ENCODE measurements at regions not wholly inside any gene's neighbourhood (a gene's known extent, or its start where the extent isn't known, plus 50 kb on each side); places are given as distances from the start of the nearest gene placed in this dataset.

DNA sequence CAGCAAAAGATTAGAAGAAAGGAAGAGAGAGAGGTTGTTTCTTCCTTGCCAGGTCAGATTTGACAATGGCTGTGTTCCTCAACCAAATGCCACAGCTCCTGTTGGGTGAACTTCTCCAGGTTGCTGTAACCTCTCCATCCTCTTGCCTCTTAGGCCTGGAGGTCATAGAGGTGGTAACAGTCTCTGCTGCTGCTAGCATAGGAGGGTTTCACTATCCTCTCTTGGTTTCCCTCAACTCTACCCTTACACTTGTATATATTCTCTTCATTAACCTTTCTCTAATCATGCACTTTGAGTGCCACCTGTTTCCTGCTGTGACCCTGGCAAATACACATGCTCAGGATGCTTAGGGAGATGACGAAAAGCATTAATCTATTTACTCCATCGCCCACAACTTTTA is 67.7 kb upstream of the HIF1A start:
- DNase-seq: no peak

GRCh38 chr14:61628016-61628725 is 67.1 kb upstream of the HIF1A start:
- DNase-seq: no peak

DNA sequence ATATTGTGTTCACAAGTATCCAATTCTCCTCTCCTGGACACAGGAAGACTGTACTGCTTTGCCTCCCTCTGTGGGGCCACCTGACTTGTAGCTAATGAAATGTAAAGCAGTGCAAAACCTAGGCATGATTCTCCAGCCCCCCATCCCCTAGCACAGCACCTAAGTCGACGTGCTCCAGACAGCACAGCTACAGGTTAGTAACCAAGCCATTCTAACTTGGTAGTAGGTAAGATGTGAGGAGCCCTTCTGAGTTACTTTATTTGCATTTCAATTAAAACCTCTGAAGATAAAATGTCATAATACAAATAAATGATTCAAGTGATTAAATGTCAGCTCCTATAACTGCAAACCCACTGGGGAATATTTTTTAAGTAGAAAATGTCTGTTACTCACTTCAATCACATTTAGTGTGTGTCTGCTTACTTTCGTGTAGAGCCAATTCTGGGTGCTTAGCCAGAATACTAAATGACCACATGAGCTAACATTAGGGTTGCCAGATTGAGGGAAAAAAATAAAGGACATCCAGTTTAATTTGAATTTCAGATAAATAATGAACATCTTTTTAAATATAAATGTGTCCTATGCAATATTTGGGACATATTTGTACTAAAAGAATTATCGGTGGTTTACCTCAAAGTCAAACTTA is 64.8 kb upstream of the HIF1A start:
- DNase-seq: no peak

- DNase-seq: no peak
These were observed 64.1 kb upstream of the HIF1A start for GRCh38 chr14:61631045-61631687.

DNA sequence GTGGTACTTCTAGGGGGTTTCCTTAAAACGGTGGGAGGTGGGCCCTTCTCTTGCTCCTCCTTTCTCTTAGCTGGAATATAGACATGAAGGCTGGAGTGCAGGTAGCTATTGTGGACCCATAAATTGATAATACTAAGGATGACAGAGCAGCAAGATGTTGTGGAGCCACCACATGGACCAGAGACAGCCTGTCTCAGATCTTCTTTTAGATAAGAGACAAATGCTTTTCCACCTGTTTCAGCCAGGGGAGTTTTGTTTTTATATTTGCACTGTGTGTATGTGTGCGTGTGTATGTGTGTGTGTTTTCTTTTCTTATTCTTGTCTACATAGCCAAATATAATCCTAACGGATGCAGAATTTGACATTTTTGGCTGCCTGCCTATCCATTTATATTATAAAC is 62.9 kb upstream of the HIF1A start:
- DNase-seq: no peak

DNA sequence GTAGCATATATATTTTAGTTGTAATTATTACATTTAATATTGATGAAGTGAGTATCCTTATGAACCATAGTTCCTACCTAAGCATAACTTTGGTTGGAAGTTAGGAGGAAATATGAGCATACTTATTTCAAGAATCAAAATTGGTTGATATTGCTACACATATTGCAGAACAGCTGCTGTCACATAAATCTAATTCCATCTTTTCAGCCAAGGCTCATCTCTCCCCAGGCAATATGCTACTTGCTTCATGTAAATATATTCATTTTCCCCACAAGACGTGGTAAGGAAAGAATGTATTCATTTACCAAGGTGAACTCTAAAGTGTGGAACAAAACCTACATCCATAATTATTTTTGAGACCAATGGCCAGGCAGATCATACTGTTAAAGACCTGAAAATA is 62.5 kb upstream of the HIF1A start:
- no peak for DNase-seq

DNA sequence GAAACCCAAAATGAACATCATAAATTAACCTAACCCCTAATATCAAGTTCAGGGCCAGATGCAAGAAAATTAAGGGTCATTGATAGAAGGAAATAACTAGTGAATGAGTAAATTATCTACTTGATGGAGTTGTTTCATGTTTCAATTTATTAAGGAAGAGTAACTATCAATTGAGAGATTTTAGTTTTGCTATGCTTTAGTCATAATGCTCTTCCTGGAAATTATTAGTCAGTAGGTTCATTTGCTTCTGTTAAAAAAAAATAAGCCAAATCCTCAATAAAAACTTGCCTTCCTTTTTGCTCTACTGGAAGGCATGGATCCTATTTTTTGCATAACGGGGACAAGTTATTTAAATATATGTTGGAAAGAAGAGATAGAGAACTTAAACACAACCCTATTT is 59.0 kb upstream of the HIF1A start:
- DNase-seq: no peak

GRCh38 chr14:61636779-61637178 is 58.5 kb upstream of the HIF1A start:
- DNase-seq: no peak

GRCh38 chr14:61638595-61639387 is 56.5 kb upstream of the HIF1A start:
- no peak for DNase-seq

- peak; percentile 34 for DNase-seq
These were observed 54.9 kb upstream of the HIF1A start for GRCh38 chr14:61640158-61641136.

DNA sequence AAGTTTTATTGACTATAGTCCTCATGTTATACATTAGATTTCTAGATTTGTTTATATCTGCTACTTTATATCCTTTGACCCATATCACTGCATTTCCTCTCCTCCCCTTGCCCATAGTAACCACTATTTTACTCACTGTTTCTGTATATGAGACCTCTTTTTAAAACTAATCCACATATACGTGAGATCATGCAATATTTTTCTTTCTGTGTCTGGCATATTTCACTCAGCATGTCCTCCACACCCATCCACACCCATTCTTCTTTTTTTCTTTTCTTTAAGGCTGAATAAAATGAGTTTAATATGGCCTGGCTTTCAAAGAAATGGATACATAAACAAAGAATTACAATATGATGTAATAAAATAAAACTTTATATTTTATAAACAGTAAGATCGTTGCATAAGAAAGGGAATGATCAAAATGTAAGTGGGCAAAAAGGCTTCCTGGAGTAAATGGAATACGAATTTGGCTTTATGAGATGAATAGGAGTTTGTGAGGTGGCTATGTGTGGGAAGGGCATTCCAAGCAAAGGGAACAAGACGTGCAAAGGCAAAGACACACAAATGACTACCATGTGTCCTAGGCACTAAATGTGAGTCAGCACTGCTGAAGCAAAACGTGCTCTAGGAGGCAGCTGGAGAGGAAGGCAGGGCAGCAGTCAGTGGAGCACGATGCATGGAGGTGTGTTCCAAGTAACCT is 53.2 kb upstream of the HIF1A start:
- DNase-seq: no peak

DNA sequence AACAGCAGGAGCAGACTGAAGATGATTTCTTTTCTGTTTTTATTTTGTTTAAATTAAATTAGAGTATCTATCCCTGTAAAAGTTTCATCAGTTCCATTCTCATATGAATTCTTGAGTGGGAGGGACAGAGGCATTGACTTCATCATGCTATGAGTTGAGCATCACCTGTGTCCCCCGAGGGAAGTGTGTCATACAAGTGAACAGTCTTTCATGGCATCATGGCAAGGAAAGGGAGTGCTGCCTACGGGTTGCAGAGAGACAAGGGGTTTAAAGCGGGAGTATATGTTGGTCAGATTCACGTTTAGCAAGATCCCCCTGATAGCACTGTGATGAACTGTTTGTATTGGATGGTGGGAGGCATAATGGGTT is 52.7 kb upstream of the HIF1A start:
- DNase-seq: no peak

GRCh38 chr14:61643555-61643954 is 51.8 kb upstream of the HIF1A start:
- no peak for DNase-seq

- DNase-seq: no peak
These were observed 51.1 kb upstream of the HIF1A start for GRCh38 chr14:61644175-61644574.

DNA sequence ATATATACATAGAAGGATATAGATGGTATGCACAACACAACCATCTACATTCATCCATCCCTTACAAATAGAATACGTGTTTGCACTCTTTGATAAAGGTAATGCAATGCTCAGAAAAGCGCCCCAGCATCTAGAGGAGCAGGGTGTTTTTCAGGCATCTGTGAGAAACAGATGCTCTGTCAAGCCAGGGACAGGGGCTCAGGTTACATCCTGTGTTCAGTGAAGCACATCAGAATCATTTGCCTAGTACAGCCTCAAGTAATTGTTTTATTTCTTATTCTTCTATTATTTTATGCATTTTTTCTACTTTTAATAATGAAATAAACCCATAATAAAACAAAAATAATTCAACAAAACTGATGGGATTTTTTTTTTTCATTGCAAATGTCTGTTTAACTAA is 50.5 kb upstream of the HIF1A start:
- DNase-seq: peak; percentile 20

GRCh38 chr14:61645247-61645646 is 50.1 kb upstream of the HIF1A start:
- DNase-seq: no peak
